Muscle layer of duodenum (tissue), 2 donors: ENCODE measurements at regions not wholly inside any gene's neighbourhood (a gene's known extent, or its start where the extent isn't known, plus 50 kb on each side); places are given as distances from the start of the nearest gene placed in this dataset.
"Not testable (repeated sequence)": the region's sequence is repeated elsewhere in the genome, so short reads cannot be mapped to it uniquely, and the experiment has no call there.

Experiments used
- H3K27ac ChIP-seq: one replicate; pipeline ENCODE4 v1.7.0; 2013; ENCODE audit warnings: mild to moderate bottlenecking, low read length
- H3K27me3 ChIP-seq: one replicate; pipeline ENCODE4 v1.7.0; 2013; ENCODE audit warnings: low read depth, mild to moderate bottlenecking, control low read depth, low read length
- H3K36me3 ChIP-seq, 2 donors: one replicate each; pipeline ENCODE4 v1.7.0; 2013; ENCODE audit warnings: low read length in 2 of 2, control low read depth in 1 of 2, mild to moderate bottlenecking in 1 of 2; ENCODE audit not compliant: insufficient read depth in 2 of 2, control insufficient read depth in 1 of 2
- H3K4me1 ChIP-seq, 2 donors: one replicate each; pipeline ENCODE4 v1.7.0; 2013; ENCODE audit warnings: low read length in 2 of 2, mild to moderate bottlenecking in 2 of 2, control low read depth in 1 of 2, moderate library complexity in 1 of 2; ENCODE audit not compliant: insufficient read depth in 2 of 2, control insufficient read depth in 1 of 2
- H3K4me3 ChIP-seq, 2 donors: one replicate each; pipeline ENCODE4 v1.7.0; 2013; ENCODE audit warnings: low read length in 2 of 2, low read depth in 1 of 2, mild to moderate bottlenecking in 1 of 2
- H3K9me3 ChIP-seq, 2 donors: one replicate each; pipeline ENCODE4 v1.7.0; 2013; ENCODE audit warnings: low read length in 2 of 2, control low read depth in 1 of 2, mild to moderate bottlenecking in 1 of 2; ENCODE audit not compliant: control insufficient read depth in 1 of 2
- donor health status: healthy.

- no peaks in the 10 kb centered on the region for H3K9me3 ChIP-seq
- H3K4me3 ChIP-seq = no peak overlapping the region
- H3K4me1 ChIP-seq = no peaks in the 10 kb centered on the region
- no peak overlapping the region for H3K27ac ChIP-seq
- no peaks in the 10 kb centered on the region for H3K36me3 ChIP-seq
- H3K27me3 ChIP-seq = peaks cover 6% of the 10 kb centered on the region
These were observed 197.9 kb upstream of the HDAC4 start for GRCh38 chr2:239598732-239599090.

GRCh38 chr2:239598011-239598731 lies 197.4 kb upstream of the HDAC4 start:
- Histone ChIP-seq H3K27ac (no peak overlapping the region), H3K4me1 (no peaks in the 10 kb centered on the region), H3K36me3 (no peaks in the 10 kb centered on the region), H3K9me3 (no peaks in the 10 kb centered on the region), H3K4me3 (no peak overlapping the region), H3K27me3 (peaks cover 6% of the 10 kb centered on the region)

DNA sequence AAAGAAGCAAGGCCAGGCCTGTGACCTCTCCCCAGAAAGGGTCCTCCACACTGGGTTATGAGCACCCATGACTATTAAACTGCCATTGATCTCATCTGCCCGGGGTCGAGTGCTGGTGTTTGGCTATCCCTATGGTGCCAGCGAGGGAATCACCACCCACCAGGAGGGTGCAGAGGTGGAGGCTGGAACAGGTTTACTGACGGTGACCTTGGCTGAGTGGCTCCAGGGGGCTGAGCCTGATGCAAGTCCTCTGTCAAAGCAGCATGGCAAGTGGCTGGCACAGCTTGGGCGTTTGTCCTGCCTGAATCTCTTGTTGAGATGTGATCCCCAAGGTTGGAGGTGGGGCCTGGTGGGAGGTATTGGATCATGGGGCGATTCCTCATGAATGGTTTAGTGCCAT lies 196.4 kb upstream of the HDAC4 start:
- no peak overlapping the region for H3K4me3 ChIP-seq
- no peaks in the 10 kb centered on the region for H3K9me3 ChIP-seq
- no peaks in the 10 kb centered on the region for H3K4me1 ChIP-seq
- peaks cover 2% of the 10 kb centered on the region for H3K27me3 ChIP-seq
- H3K27ac ChIP-seq = no peak overlapping the region
- H3K36me3 ChIP-seq = no peaks in the 10 kb centered on the region

DNA sequence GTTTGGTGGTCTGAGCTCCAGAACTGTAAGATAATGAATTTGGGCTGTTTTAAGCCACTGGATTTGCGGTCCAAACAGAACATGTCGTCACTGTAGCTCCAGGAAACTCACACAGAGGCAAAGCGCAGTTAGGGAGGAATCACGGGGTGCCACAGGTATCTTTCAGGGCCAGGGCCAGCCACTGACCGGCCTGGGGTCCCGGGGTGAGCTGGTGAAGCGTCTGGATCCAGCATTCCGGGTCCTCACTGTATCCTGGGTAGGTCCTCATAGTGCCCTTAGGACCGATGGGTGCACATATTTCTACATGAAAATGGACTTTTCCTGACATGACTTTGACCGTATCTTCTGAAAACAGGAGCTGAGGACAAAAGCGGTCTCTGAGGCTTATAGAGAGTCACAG lies 196.0 kb upstream of the HDAC4 start:
- Histone ChIP-seq H3K27ac (no peak overlapping the region), H3K4me1 (no peaks in the 10 kb centered on the region), H3K36me3 (no peaks in the 10 kb centered on the region), H3K27me3 (no peaks in the 10 kb centered on the region), H3K4me3 (no peak overlapping the region), H3K9me3 (no peaks in the 10 kb centered on the region)

- H3K27ac ChIP-seq = no peak overlapping the region
- no peaks in the 10 kb centered on the region for H3K27me3 ChIP-seq
- H3K9me3 ChIP-seq = no peaks in the 10 kb centered on the region
- H3K4me1 ChIP-seq = no peaks in the 10 kb centered on the region
- H3K4me3 ChIP-seq = no peak overlapping the region
- H3K36me3 ChIP-seq = no peaks in the 10 kb centered on the region
These were observed 195.4 kb upstream of the HDAC4 start for GRCh38 chr2:239596253-239596652.

GRCh38 chr2:239595726-239596125 lies 194.9 kb upstream of the HDAC4 start:
- Histone ChIP-seq H3K36me3 (no peaks in the 10 kb centered on the region), H3K9me3 (no peaks in the 10 kb centered on the region), H3K27ac (no peak overlapping the region), H3K27me3 (no peaks in the 10 kb centered on the region), H3K4me3 (no peak overlapping the region), H3K4me1 (no peaks in the 10 kb centered on the region)

- Histone ChIP-seq H3K27ac (no peak overlapping the region), H3K4me3 (no peak overlapping the region), H3K4me1 (no peaks in the 10 kb centered on the region), H3K27me3 (no peaks in the 10 kb centered on the region), H3K9me3 (no peaks in the 10 kb centered on the region), H3K36me3 (no peaks in the 10 kb centered on the region)
These were observed 194.2 kb upstream of the HDAC4 start for GRCh38 chr2:239594772-239595608.

- H3K4me3 ChIP-seq = no peak overlapping the region
- H3K36me3 ChIP-seq = no peaks in the 10 kb centered on the region
- no peaks in the 10 kb centered on the region for H3K9me3 ChIP-seq
- no peaks in the 10 kb centered on the region for H3K27me3 ChIP-seq
- no peak overlapping the region for H3K27ac ChIP-seq
- no peaks in the 10 kb centered on the region for H3K4me1 ChIP-seq
These were observed 193.4 kb upstream of the HDAC4 start for GRCh38 chr2:239594019-239594771.

DNA sequence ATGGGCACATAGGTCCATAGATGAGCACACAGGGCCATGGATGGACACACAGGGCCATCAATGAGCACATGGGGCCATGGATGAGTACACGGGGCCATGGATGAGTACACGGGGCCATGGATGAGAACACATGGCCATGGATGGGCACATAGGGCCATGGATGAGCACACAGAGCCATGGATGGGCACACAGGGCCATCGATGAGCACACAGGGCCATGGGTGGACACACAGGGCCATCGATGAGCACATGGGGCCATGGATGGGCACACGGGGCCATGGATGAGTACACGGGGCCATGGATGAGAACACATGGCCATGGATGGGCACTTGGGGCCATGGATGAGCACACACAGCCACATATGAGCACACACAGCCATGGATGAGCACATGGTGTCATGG lies 192.6 kb upstream of the HDAC4 start:
- H3K27ac ChIP-seq = no peak overlapping the region
- H3K4me1 ChIP-seq = no peaks in the 10 kb centered on the region
- no peaks in the 10 kb centered on the region for H3K36me3 ChIP-seq
- no peaks in the 10 kb centered on the region for H3K9me3 ChIP-seq
- no peak overlapping the region for H3K4me3 ChIP-seq
- no peaks in the 10 kb centered on the region for H3K27me3 ChIP-seq

GRCh38 chr2:239592629-239593290 lies 191.9 kb upstream of the HDAC4 start:
- not testable (repeated sequence) for H3K36me3 ChIP-seq

More at GRCh38 chr2:239592629-239593290, 191.9 kb upstream of the HDAC4 start:
- not testable (repeated sequence) for H3K4me3 ChIP-seq, H3K9me3 ChIP-seq, H3K4me1 ChIP-seq, H3K27me3 ChIP-seq, H3K27ac ChIP-seq
